Ishikawa (cell line): ENCODE measurements at regions not wholly inside any gene's neighbourhood (a gene's known extent, or its start where the extent isn't known, plus 50 kb on each side); places are given as distances from the start of the nearest gene placed in this dataset.

Experiments used
- CEBPB ChIP-seq: IDR thresholded peaks from 2 replicates; pipeline ENCODE4 v1.6.1; 2012
- CREB1 ChIP-seq: IDR thresholded peaks from 2 replicates; pipeline ENCODE4 v1.6.1; 2012; ENCODE audit warnings: low read depth
- EGR1 ChIP-seq: IDR thresholded peaks from 2 replicates; pipeline ENCODE4 v1.6.1; 2012
- EP300 ChIP-seq: IDR thresholded peaks from 2 replicates; pipeline ENCODE4 v1.6.1; 2012; ENCODE audit warnings: borderline replicate concordance
- FOXM1 ChIP-seq: IDR thresholded peaks from 2 replicates; pipeline ENCODE4 v1.6.1; 2012; ENCODE audit warnings: low read depth, borderline replicate concordance
- MAX ChIP-seq: IDR thresholded peaks from 2 replicates; pipeline ENCODE4 v1.6.1; 2012
- NFIC ChIP-seq: IDR thresholded peaks from 2 replicates; pipeline ENCODE4 v1.6.1; 2012
- RAD21 ChIP-seq: IDR thresholded peaks from 2 replicates; pipeline ENCODE4 v1.6.1; 2012; ENCODE audit warnings: low read depth
- REST ChIP-seq: IDR thresholded peaks from 2 replicates; pipeline ENCODE4 v1.6.1; 2012; ENCODE audit warnings: low read depth, mild to moderate bottlenecking
- TAF1 ChIP-seq: IDR thresholded peaks from 2 replicates; pipeline ENCODE4 v1.6.1; 2012; ENCODE audit warnings: low read depth, mild to moderate bottlenecking
- TCF12 ChIP-seq: IDR thresholded peaks from 2 replicates; pipeline ENCODE4 v1.6.1; 2012; ENCODE audit warnings: low read depth
- TEAD4 ChIP-seq: IDR thresholded peaks from 2 replicates; pipeline ENCODE4 v1.6.1; 2012
- USF1 ChIP-seq: IDR thresholded peaks from 2 replicates; pipeline ENCODE4 v1.6.1; 2012
- YY1 ChIP-seq: IDR thresholded peaks from 2 replicates; pipeline ENCODE4 v1.6.1; 2012; ENCODE audit warnings: low read depth
- ZBTB7A ChIP-seq: IDR thresholded peaks from 2 replicates; pipeline ENCODE4 v1.6.1; 2012; ENCODE audit warnings: low read depth

- TF ChIP-seq CREB1 (no peak), TAF1 (no peak), REST (no peak), EP300 (no peak), USF1 (no peak), CEBPB (no peak), YY1 (no peak), MAX (no peak), EGR1 (no peak), NFIC (no peak), ZBTB7A (no peak), TCF12 (no peak), RAD21 (no peak), FOXM1 (no peak), TEAD4 (no peak)
Measured at GRCh38 chr5:117205894-117206293, 631.3 kb upstream of the SEMA6A start.

DNA sequence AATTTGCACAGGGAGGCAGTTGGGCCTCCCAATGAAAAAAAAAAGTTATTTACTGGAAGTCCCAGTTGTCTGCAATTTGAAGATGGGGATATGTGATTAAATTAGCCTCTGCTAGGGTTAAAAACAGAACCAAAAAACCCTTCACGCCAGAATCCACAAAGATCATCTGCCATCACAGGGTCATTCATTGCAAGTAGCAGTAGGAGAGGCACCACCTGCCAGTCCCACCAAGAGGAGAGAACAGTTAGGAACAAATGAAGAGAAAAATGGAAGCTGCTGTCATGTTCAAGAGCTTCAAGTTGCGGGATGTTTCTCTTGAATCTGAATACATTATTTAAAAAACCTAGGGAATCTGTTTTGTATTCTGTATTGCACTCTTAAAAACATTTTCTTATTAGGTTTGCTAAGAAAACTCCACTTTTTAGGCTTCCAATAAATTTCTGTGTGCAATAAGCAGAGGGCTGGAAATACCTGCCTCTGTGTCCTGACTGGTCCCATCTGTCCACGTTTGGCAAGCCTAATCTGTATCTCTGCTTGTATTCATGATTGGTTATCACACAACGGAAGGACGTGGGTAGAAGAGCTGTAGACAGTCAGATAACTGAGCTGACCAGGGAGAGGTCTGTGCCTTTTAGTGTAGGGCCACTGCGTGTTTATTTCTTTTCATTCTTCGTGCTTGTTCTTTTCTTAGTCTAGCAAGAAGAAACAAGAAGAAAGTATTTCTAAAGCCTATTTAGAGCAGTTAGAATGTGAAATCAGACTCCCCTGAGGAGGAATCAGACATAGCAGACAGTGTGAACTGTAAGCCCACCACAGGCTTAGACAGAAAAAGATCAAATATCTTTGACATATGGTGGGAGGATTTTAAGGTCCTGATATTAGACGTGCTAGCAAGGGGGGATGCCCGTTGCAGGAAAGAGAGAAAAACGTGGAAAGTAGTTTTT is 630.6 kb upstream of the SEMA6A start:
- TF ChIP-seq FOXM1 = no peak
- TF ChIP-seq EP300 = no peak
- TF ChIP-seq RAD21 = no peak
- TF ChIP-seq CEBPB = no peak
- TF ChIP-seq EGR1 = no peak
- no peak for TF ChIP-seq NFIC
- no peak for TF ChIP-seq MAX
- TF ChIP-seq CREB1 = no peak
- no peak for TF ChIP-seq USF1
- no peak for TF ChIP-seq TCF12
- TF ChIP-seq REST = no peak
- TF ChIP-seq TAF1 = no peak

GRCh38 chr5:117204404-117204803 is 629.8 kb upstream of the SEMA6A start:
- TF ChIP-seq USF1 (no peak), TCF12 (no peak), REST (no peak), MAX (no peak), RAD21 (no peak), TAF1 (no peak), ZBTB7A (no peak), TEAD4 (no peak), FOXM1 (no peak), CREB1 (no peak), YY1 (no peak), NFIC (no peak), EP300 (no peak), EGR1 (no peak)
